ENCODE measurements at regions not wholly inside any gene's neighbourhood (a gene's known extent, or its start where the extent isn't known, plus 50 kb on each side); places are given as distances from the start of the nearest gene placed in this dataset.

GRCh38 chr6:91500689-91501303, 913.9 kb upstream of the MAP3K7 start:
- CTCF ChIA-PET = no interaction called here
- H3K27me3 ChIP-seq (replicated peaks in 2 of 5; ENCODE audit: control insufficient read depth in 4 of 5, insufficient read depth in 5 of 5, low read length in 4 of 5) = no peaks in the 10 kb centered on the region
- DNase-seq = no peak
- no CpG with 5 or more reads among the region's 1 CpG for WGBS (ENCODE audit: insufficient coverage)
- no peaks in the 10 kb centered on the region for H3K9me3 ChIP-seq (ENCODE audit: control extremely low read depth in 1 of 5, control insufficient read depth in 4 of 5, insufficient read depth in 2 of 5, low read depth in 1 of 5, low read length in 4 of 5)
- no peaks in the 10 kb centered on the region for H3K36me3 ChIP-seq (ENCODE audit: control insufficient read depth in 4 of 4, insufficient read depth in 4 of 4, low read length in 3 of 4)
- H3K4me3 ChIP-seq (ENCODE audit: control insufficient read depth in 1 of 7, extremely low read depth in 1 of 7, insufficient read depth in 4 of 7, low read depth in 2 of 7, low read length in 6 of 7) = no peak overlapping the region
- H3K27ac ChIP-seq (ENCODE audit: insufficient read depth in 1 of 2, low read depth in 1 of 2, low read length in 2 of 2, poor library complexity in 1 of 2, severe bottlenecking in 2 of 2) = no peak overlapping the region
- POLR2A ChIA-PET = no interaction called here
- no peaks in the 10 kb centered on the region for H3K4me1 ChIP-seq (ENCODE audit: control extremely low read depth in 1 of 4, control insufficient read depth in 4 of 4, insufficient read depth in 4 of 4, low read length in 3 of 4)

GRCh38 chr6:91498576-91498975, 911.7 kb upstream of the MAP3K7 start:
- no peaks in the 10 kb centered on the region for H3K9me3 ChIP-seq (ENCODE audit: control extremely low read depth in 1 of 5, control insufficient read depth in 4 of 5, insufficient read depth in 2 of 5, low read depth in 1 of 5, low read length in 4 of 5)
- no peaks in the 10 kb centered on the region for H3K27me3 ChIP-seq (replicated peaks in 2 of 5; ENCODE audit: control insufficient read depth in 4 of 5, insufficient read depth in 5 of 5, low read length in 4 of 5)
- H3K4me1 ChIP-seq (ENCODE audit: control extremely low read depth in 1 of 4, control insufficient read depth in 4 of 4, insufficient read depth in 4 of 4, low read length in 3 of 4) = no peaks in the 10 kb centered on the region
- H3K36me3 ChIP-seq (ENCODE audit: control insufficient read depth in 4 of 4, insufficient read depth in 4 of 4, low read length in 3 of 4) = no peaks in the 10 kb centered on the region
- H3K27ac ChIP-seq (ENCODE audit: insufficient read depth in 1 of 2, low read depth in 1 of 2, low read length in 2 of 2, poor library complexity in 1 of 2, severe bottlenecking in 2 of 2) = no peak overlapping the region
- ChIA-PET POLR2A (interaction anchor here (0.6 kb wide), 1 partner anchor 1605 kb away, joined by 3 read pairs; no protein-coding TSS in a partner anchor), CTCF (no interaction called here)
- DNase-seq = no peak
- H3K4me3 ChIP-seq (ENCODE audit: control insufficient read depth in 1 of 7, extremely low read depth in 1 of 7, insufficient read depth in 4 of 7, low read depth in 2 of 7, low read length in 6 of 7) = no peak overlapping the region
- 100% methylated on average over 1 of the region's 1 CpG for WGBS (ENCODE audit: insufficient coverage)

GRCh38 chr6:91497770-91498169, 910.9 kb upstream of the MAP3K7 start:
- WGBS (ENCODE audit: insufficient coverage) = no CpG with 5 or more reads among the region's 1 CpG
- Histone ChIP-seq H3K9me3 (ENCODE audit: control extremely low read depth in 1 of 5, control insufficient read depth in 4 of 5, insufficient read depth in 2 of 5, low read depth in 1 of 5, low read length in 4 of 5) (no peaks in the 10 kb centered on the region), H3K4me1 (ENCODE audit: control extremely low read depth in 1 of 4, control insufficient read depth in 4 of 4, insufficient read depth in 4 of 4, low read length in 3 of 4) (no peaks in the 10 kb centered on the region), H3K27me3 (replicated peaks in 2 of 5; ENCODE audit: control insufficient read depth in 4 of 5, insufficient read depth in 5 of 5, low read length in 4 of 5) (no peaks in the 10 kb centered on the region), H3K36me3 (ENCODE audit: control insufficient read depth in 4 of 4, insufficient read depth in 4 of 4, low read length in 3 of 4) (no peaks in the 10 kb centered on the region), H3K27ac (ENCODE audit: insufficient read depth in 1 of 2, low read depth in 1 of 2, low read length in 2 of 2, poor library complexity in 1 of 2, severe bottlenecking in 2 of 2) (no peak overlapping the region), H3K4me3 (ENCODE audit: control insufficient read depth in 1 of 7, extremely low read depth in 1 of 7, insufficient read depth in 4 of 7, low read depth in 2 of 7, low read length in 6 of 7) (no peak overlapping the region)
- peak in 1 of 3 donors; percentile 9 for DNase-seq
- CTCF ChIA-PET = no interaction called here
- POLR2A ChIA-PET = no interaction called here

- Histone ChIP-seq H3K4me1 (ENCODE audit: control extremely low read depth in 1 of 4, control insufficient read depth in 4 of 4, insufficient read depth in 4 of 4, low read length in 3 of 4) (peaks cover 0 to 5% (median 2%) of the 10 kb centered on the region in 4 experiments), H3K36me3 (ENCODE audit: control insufficient read depth in 4 of 4, insufficient read depth in 4 of 4, low read length in 3 of 4) (no peaks in the 10 kb centered on the region), H3K27ac (ENCODE audit: insufficient read depth in 1 of 2, low read depth in 1 of 2, low read length in 2 of 2, poor library complexity in 1 of 2, severe bottlenecking in 2 of 2) (no peak overlapping the region), H3K27me3 (replicated peaks in 2 of 5; ENCODE audit: control insufficient read depth in 4 of 5, insufficient read depth in 5 of 5, low read length in 4 of 5) (no peaks in the 10 kb centered on the region), H3K9me3 (ENCODE audit: control extremely low read depth in 1 of 5, control insufficient read depth in 4 of 5, insufficient read depth in 2 of 5, low read depth in 1 of 5, low read length in 4 of 5) (no peaks in the 10 kb centered on the region), H3K4me3 (ENCODE audit: control insufficient read depth in 1 of 7, extremely low read depth in 1 of 7, insufficient read depth in 4 of 7, low read depth in 2 of 7, low read length in 6 of 7) (no peak overlapping the region)
- POLR2A ChIA-PET = no interaction called here
- no CpG with 5 or more reads among the region's 2 CpGs for WGBS (ENCODE audit: insufficient coverage)
- peak in 2 of 3 donors; percentile 21 to 42 for DNase-seq
- CTCF ChIA-PET = interaction anchor here (0.6 kb wide), 1 partner anchor 9 kb away, joined by 3 read pairs; no protein-coding TSS in a partner anchor
Measured at GRCh38 chr6:91490671-91491301, 903.9 kb upstream of the MAP3K7 start.

GRCh38 chr6:91487696-91488392, 901.0 kb upstream of the MAP3K7 start:
- ChIA-PET CTCF (no interaction called here), POLR2A (no interaction called here)
- DNase-seq = peak in 2 of 3 donors; percentile 43 to 60

GRCh38 chr6:91486200-91486599, 899.3 kb upstream of the MAP3K7 start:
- Histone ChIP-seq H3K27me3 (replicated peaks in 2 of 5; ENCODE audit: control insufficient read depth in 4 of 5, insufficient read depth in 5 of 5, low read length in 4 of 5) (no peaks in the 10 kb centered on the region), H3K36me3 (ENCODE audit: control insufficient read depth in 4 of 4, insufficient read depth in 4 of 4, low read length in 3 of 4) (no peaks in the 10 kb centered on the region), H3K4me3 (ENCODE audit: control insufficient read depth in 1 of 7, extremely low read depth in 1 of 7, insufficient read depth in 4 of 7, low read depth in 2 of 7, low read length in 6 of 7) (no peak overlapping the region), H3K27ac (ENCODE audit: insufficient read depth in 1 of 2, low read depth in 1 of 2, low read length in 2 of 2, poor library complexity in 1 of 2, severe bottlenecking in 2 of 2) (no peak overlapping the region), H3K9me3 (ENCODE audit: control extremely low read depth in 1 of 5, control insufficient read depth in 4 of 5, insufficient read depth in 2 of 5, low read depth in 1 of 5, low read length in 4 of 5) (no peaks in the 10 kb centered on the region), H3K4me1 (ENCODE audit: control extremely low read depth in 1 of 4, control insufficient read depth in 4 of 4, insufficient read depth in 4 of 4, low read length in 3 of 4) (peaks cover 14 to 32% (median 23%) of the 10 kb centered on the region in 4 experiments)
- WGBS (ENCODE audit: insufficient coverage) = no CpG with 5 or more reads among the region's 1 CpG
- no peak for DNase-seq
- CTCF ChIA-PET = no interaction called here
- POLR2A ChIA-PET = no interaction called here

More at GRCh38 chr6:91487696-91488392, 901.0 kb upstream of the MAP3K7 start:
- Histone ChIP-seq H3K36me3 (ENCODE audit: control insufficient read depth in 4 of 4, insufficient read depth in 4 of 4, low read length in 3 of 4) (no peaks in the 10 kb centered on the region), H3K9me3 (ENCODE audit: control extremely low read depth in 1 of 5, control insufficient read depth in 4 of 5, insufficient read depth in 2 of 5, low read depth in 1 of 5, low read length in 4 of 5) (no peaks in the 10 kb centered on the region), H3K4me3 (ENCODE audit: control insufficient read depth in 1 of 7, extremely low read depth in 1 of 7, insufficient read depth in 4 of 7, low read depth in 2 of 7, low read length in 6 of 7) (no peak overlapping the region), H3K27ac (ENCODE audit: insufficient read depth in 1 of 2, low read depth in 1 of 2, low read length in 2 of 2, poor library complexity in 1 of 2, severe bottlenecking in 2 of 2) (no peak overlapping the region), H3K27me3 (replicated peaks in 2 of 5; ENCODE audit: control insufficient read depth in 4 of 5, insufficient read depth in 5 of 5, low read length in 4 of 5) (no peaks in the 10 kb centered on the region), H3K4me1 (ENCODE audit: control extremely low read depth in 1 of 4, control insufficient read depth in 4 of 4, insufficient read depth in 4 of 4, low read length in 3 of 4) (peaks cover 10 to 21% (median 15%) of the 10 kb centered on the region in 4 experiments)
- 100% methylated on average over 1 of the region's 2 CpGs for WGBS (ENCODE audit: insufficient coverage)

- DNase-seq = no peak
- Histone ChIP-seq H3K4me3 (ENCODE audit: control insufficient read depth in 1 of 7, extremely low read depth in 1 of 7, insufficient read depth in 4 of 7, low read depth in 2 of 7, low read length in 6 of 7) (no peak overlapping the region), H3K36me3 (ENCODE audit: control insufficient read depth in 4 of 4, insufficient read depth in 4 of 4, low read length in 3 of 4) (no peaks in the 10 kb centered on the region), H3K27me3 (replicated peaks in 2 of 5; ENCODE audit: control insufficient read depth in 4 of 5, insufficient read depth in 5 of 5, low read length in 4 of 5) (no peaks in the 10 kb centered on the region), H3K9me3 (ENCODE audit: control extremely low read depth in 1 of 5, control insufficient read depth in 4 of 5, insufficient read depth in 2 of 5, low read depth in 1 of 5, low read length in 4 of 5) (no peaks in the 10 kb centered on the region), H3K4me1 (ENCODE audit: control extremely low read depth in 1 of 4, control insufficient read depth in 4 of 4, insufficient read depth in 4 of 4, low read length in 3 of 4) (peaks cover 14 to 32% (median 24%) of the 10 kb centered on the region in 4 experiments), H3K27ac (ENCODE audit: insufficient read depth in 1 of 2, low read depth in 1 of 2, low read length in 2 of 2, poor library complexity in 1 of 2, severe bottlenecking in 2 of 2) (no peak overlapping the region)
- POLR2A ChIA-PET = no interaction called here
- WGBS (ENCODE audit: insufficient coverage) = no CpG with 5 or more reads among the region's 1 CpG
- CTCF ChIA-PET = interaction anchor here (0.6 to 1.2 kb wide), 2 partner anchors 20 to 875 kb away, joined by 3 to 4 read pairs; no protein-coding TSS in a partner anchor
Measured at GRCh38 chr6:91485047-91485446, 898.2 kb upstream of the MAP3K7 start.

All from common myeloid progenitor, CD34-positive (primary cell).